ENCODE measurements at regions not wholly inside any gene's neighbourhood (a gene's known extent, or its start where the extent isn't known, plus 50 kb on each side); places are given as distances from the start of the nearest gene placed in this dataset.

DNA sequence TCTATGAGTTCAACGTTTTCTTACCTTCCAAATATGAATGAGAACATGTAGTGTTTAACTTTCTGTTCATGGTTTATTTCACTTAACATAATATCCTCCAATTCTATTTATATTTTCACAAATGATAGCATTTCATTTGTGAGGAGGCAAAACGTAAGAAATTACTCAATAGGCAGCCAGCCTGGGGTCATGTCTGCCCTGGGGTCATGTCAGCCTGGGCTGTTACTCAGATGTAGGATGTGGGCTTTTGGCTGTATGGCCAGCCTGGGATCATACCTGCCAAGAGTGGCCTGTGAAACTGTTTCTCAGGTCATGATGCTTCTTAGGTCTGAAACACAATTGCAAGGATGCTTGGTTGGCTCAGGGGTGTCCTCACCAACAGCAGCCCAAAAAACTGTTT lies 187.0 kb downstream of the FBXO8 start:
- H3K27me3 ChIP-seq (replicated peaks; ENCODE audit: insufficient read depth) = no peaks in the 10 kb centered on the region
- no peaks in the 10 kb centered on the region for H3K9me2 ChIP-seq (ENCODE audit: insufficient read depth)
- H3K9me3 ChIP-seq (ENCODE audit: low read depth) = no peaks in the 10 kb centered on the region
- TF ChIP-seq EZH2phosphoT487 (IDR thresholded peaks at IDR 0.05; ENCODE audit: insufficient read depth, low read depth) (no peak), EZH2 (IDR thresholded peaks at IDR 0.05; ENCODE audit: insufficient read depth, poor library complexity, severe bottlenecking) (no peak)
- H3K9ac ChIP-seq = no peak overlapping the region
- WGBS, 2 experiments (ENCODE audit: low coverage in 1 of 2, low lambda C conversion rate in 2 of 2, missing lambda C conversion rate in 2 of 2) = 51 to 62% methylated on average over 2 of the region's 2 CpGs
- H3K27ac ChIP-seq = no peak overlapping the region
- in situ Hi-C loops (cut with MboI) = no loop called here
- no peak overlapping the region for H3K4me2 ChIP-seq (ENCODE audit: unreplicated experiment)
- H3K36me3 ChIP-seq (ENCODE audit: low read depth) = no peaks in the 10 kb centered on the region
- no peaks in the 10 kb centered on the region for H4K20me1 ChIP-seq (ENCODE audit: insufficient read depth)
- no peaks in the 10 kb centered on the region for H3K4me1 ChIP-seq (ENCODE audit: insufficient read depth)
- H3K4me3 ChIP-seq = no peak overlapping the region
- no peak overlapping the region for H2AFZ ChIP-seq
- no peaks in the 10 kb centered on the region for H3K79me2 ChIP-seq (ENCODE audit: insufficient read depth)
- no peak for DNase-seq
- no peaks in the 10 kb centered on the region for H3F3A ChIP-seq (ENCODE audit: insufficient read depth)

DNA sequence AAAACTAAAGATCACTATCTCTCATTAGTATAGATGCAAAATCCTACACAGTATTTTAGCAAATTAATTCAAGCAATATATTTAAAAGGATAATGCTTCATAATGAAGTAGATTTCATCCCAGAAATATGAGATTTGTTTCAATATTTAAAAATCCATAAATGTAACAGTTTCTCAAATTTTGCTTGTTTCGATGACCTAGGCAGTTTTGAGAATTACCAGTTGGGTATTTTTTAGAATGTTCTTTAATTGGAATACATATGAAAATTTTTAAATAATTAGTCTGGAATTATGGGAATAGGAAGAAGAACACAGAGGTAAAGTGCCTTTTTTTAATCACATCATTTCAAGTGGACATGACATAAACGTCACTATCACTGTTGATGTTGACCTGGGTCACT lies 192.3 kb downstream of the FBXO8 start:
- in situ Hi-C loops (cut with MboI) = no loop called here
- 83 to 86% methylated on average over 2 of the region's 2 CpGs for WGBS, 2 experiments (ENCODE audit: low coverage in 1 of 2, low lambda C conversion rate in 2 of 2, missing lambda C conversion rate in 2 of 2)
- no peak overlapping the region for H3K4me3 ChIP-seq

DNA sequence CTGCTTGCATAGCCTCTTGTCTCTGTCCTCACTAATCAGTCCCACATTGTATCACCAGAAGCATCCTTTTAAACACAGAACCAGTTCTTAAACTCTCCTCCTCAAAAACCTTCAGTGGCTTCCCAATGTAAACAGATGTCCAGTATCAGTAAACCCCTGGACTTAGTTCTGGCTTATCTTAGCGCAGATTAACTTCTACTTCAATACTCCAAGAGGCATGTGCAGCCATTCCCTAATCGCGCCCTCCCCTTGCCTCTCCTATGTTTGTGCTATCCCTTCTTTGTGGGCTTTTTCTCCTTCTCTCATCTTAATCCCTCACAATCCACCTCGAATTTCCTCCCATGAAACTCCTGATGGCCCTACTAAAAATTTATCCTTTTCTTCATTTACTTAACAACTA lies 193.8 kb downstream of the FBXO8 start:
- Histone ChIP-seq H3K9ac (no peak overlapping the region), H3K4me1 (ENCODE audit: insufficient read depth) (0 out of 2 replicates have a peak, but pooled peaks cover 4% of the 10 kb centered on the region), H3K36me3 (ENCODE audit: low read depth) (no peaks in the 10 kb centered on the region), H3K9me3 (ENCODE audit: low read depth) (no peaks in the 10 kb centered on the region), H3K27me3 (replicated peaks; ENCODE audit: insufficient read depth) (no peaks in the 10 kb centered on the region), H3F3A (ENCODE audit: insufficient read depth) (no peaks in the 10 kb centered on the region), H3K79me2 (ENCODE audit: insufficient read depth) (no peaks in the 10 kb centered on the region), H2AFZ (no peak overlapping the region), H3K4me3 (no peak overlapping the region), H3K27ac (no peak overlapping the region), H4K20me1 (ENCODE audit: insufficient read depth) (no peaks in the 10 kb centered on the region), H3K4me2 (ENCODE audit: unreplicated experiment) (no peak overlapping the region), H3K9me2 (ENCODE audit: insufficient read depth) (no peaks in the 10 kb centered on the region)
- TF ChIP-seq EZH2 (IDR thresholded peaks at IDR 0.05; ENCODE audit: insufficient read depth, poor library complexity, severe bottlenecking) (no peak), EZH2phosphoT487 (IDR thresholded peaks at IDR 0.05; ENCODE audit: insufficient read depth, low read depth) (no peak)
- no peak for DNase-seq
- in situ Hi-C loops (cut with MboI) = no loop called here
- WGBS, 2 experiments (ENCODE audit: low coverage in 1 of 2, low lambda C conversion rate in 2 of 2, missing lambda C conversion rate in 2 of 2) = 91% methylated on average over 4 of the region's 4 CpGs

More for the DNA sequence above, 192.3 kb downstream of the FBXO8 start:
- Histone ChIP-seq H3K79me2 (ENCODE audit: insufficient read depth) (no peaks in the 10 kb centered on the region), H3K9me2 (ENCODE audit: insufficient read depth) (no peaks in the 10 kb centered on the region), H3K36me3 (ENCODE audit: low read depth) (no peaks in the 10 kb centered on the region), H3F3A (ENCODE audit: insufficient read depth) (no peaks in the 10 kb centered on the region), H3K4me1 (ENCODE audit: insufficient read depth) (no peaks in the 10 kb centered on the region), H3K27me3 (replicated peaks; ENCODE audit: insufficient read depth) (no peaks in the 10 kb centered on the region), H3K9me3 (ENCODE audit: low read depth) (no peaks in the 10 kb centered on the region), H3K9ac (no peak overlapping the region), H3K4me2 (ENCODE audit: unreplicated experiment) (no peak overlapping the region), H4K20me1 (ENCODE audit: insufficient read depth) (no peaks in the 10 kb centered on the region), H2AFZ (no peak overlapping the region), H3K27ac (no peak overlapping the region)
- DNase-seq = no peak
- TF ChIP-seq EZH2 (IDR thresholded peaks at IDR 0.05; ENCODE audit: insufficient read depth, poor library complexity, severe bottlenecking) = no peak
- TF ChIP-seq EZH2phosphoT487 (IDR thresholded peaks at IDR 0.05; ENCODE audit: insufficient read depth, low read depth) = no peak

DNA sequence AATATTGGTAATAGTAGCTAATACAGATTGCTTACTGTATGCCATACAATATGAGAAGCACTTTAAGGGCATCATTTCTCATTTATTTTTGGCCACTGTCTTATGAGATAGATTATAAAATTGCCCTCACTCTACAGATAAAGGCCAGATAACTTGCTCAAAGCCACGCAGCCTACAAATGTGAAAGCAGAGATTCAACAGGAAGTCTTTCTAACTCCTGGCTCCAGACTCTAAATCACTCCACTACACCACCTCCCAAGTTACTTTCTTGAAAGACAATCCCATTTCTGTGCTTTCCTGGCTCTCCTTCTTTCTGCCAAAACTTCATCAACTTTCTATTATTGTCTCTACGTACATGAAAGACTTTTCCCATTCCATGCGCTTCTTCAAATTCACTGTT lies 194.7 kb downstream of the FBXO8 start:
- no peak overlapping the region for H3K27ac ChIP-seq
- DNase-seq = no peak
- no peaks in the 10 kb centered on the region for H3K27me3 ChIP-seq (replicated peaks; ENCODE audit: insufficient read depth)
- in situ Hi-C loops (cut with MboI) = no loop called here
- H3F3A ChIP-seq (ENCODE audit: insufficient read depth) = no peaks in the 10 kb centered on the region
- H3K4me2 ChIP-seq (ENCODE audit: unreplicated experiment) = no peak overlapping the region
- H4K20me1 ChIP-seq (ENCODE audit: insufficient read depth) = no peaks in the 10 kb centered on the region
- 0 out of 2 replicates have a peak, but pooled peaks cover 5% of the 10 kb centered on the region for H3K4me1 ChIP-seq (ENCODE audit: insufficient read depth)
- no peaks in the 10 kb centered on the region for H3K36me3 ChIP-seq (ENCODE audit: low read depth)
- TF ChIP-seq EZH2phosphoT487 (IDR thresholded peaks at IDR 0.05; ENCODE audit: insufficient read depth, low read depth) (no peak), EZH2 (IDR thresholded peaks at IDR 0.05; ENCODE audit: insufficient read depth, poor library complexity, severe bottlenecking) (no peak)
- 49 to 56% methylated on average over 3 of the region's 3 CpGs for WGBS, 2 experiments (ENCODE audit: low coverage in 1 of 2, low lambda C conversion rate in 2 of 2, missing lambda C conversion rate in 2 of 2)
- H3K9me3 ChIP-seq (ENCODE audit: low read depth) = no peaks in the 10 kb centered on the region
- H3K9ac ChIP-seq = no peak overlapping the region
- H3K9me2 ChIP-seq (ENCODE audit: insufficient read depth) = no peaks in the 10 kb centered on the region
- H3K79me2 ChIP-seq (ENCODE audit: insufficient read depth) = no peaks in the 10 kb centered on the region
- H2AFZ ChIP-seq = no peak overlapping the region
- no peak overlapping the region for H3K4me3 ChIP-seq

Measured in GM23248 (cell line).